CD14-positive monocyte (primary cell): ENCODE measurements at regions not wholly inside any gene's neighbourhood (a gene's known extent, or its start where the extent isn't known, plus 50 kb on each side); places are given as distances from the start of the nearest gene placed in this dataset.

Experiments
- DNase-seq, 3 donors: peaks; one replicate each; pipeline ENCODE4 v3.0.0-alpha.2; 2011 to 2022
- H2AFZ ChIP-seq: 2 replicates; pipeline ENCODE4 v1.6.0; 2012; ENCODE audit warnings: mild to moderate bottlenecking, low read depth, low read length, inconsistent platforms; ENCODE audit not compliant: insufficient read depth, poor library complexity, severe bottlenecking
- H3K27ac ChIP-seq, 2 donors: 1 replicate in 1 of 2; 2 replicates in 1 of 2; pipeline ENCODE4 v1.5.1; 2012 to 2013; ENCODE audit warnings: low read length in 2 of 2, control low read depth in 1 of 2, inconsistent platforms in 1 of 2, low read depth in 1 of 2, mild to moderate bottlenecking in 1 of 2
- H3K27me3 ChIP-seq, 2 donors: one replicate each; pipeline versions ENCODE4 v1.6.0 to v1.6.1; 2011 to 2013; ENCODE audit warnings: low read length in 2 of 2; ENCODE audit not compliant: control insufficient read depth in 2 of 2, insufficient read depth in 2 of 2
- H3K36me3 ChIP-seq, 2 donors: replicated peaks in 1 of 2; 1 replicate in 1 of 2; 2 replicates in 1 of 2; pipeline versions ENCODE4 v1.5.1 to v1.6.1; 2012 to 2013; ENCODE audit warnings: low read length in 2 of 2, control low read depth in 1 of 2, inconsistent platforms in 1 of 2, mild to moderate bottlenecking in 1 of 2; ENCODE audit not compliant: insufficient read depth in 2 of 2, control insufficient read depth in 1 of 2
- H3K4me1 ChIP-seq, 2 donors: 1 replicate in 1 of 2; 2 replicates in 1 of 2; pipeline versions ENCODE4 v1.5.1 to v1.6.1; 2012 to 2013; ENCODE audit warnings: low read length in 2 of 2, control low read depth in 1 of 2, inconsistent platforms in 1 of 2, mild to moderate bottlenecking in 1 of 2, moderate library complexity in 1 of 2; ENCODE audit not compliant: insufficient read depth in 2 of 2, control insufficient read depth in 1 of 2
- H3K4me2 ChIP-seq: replicated peaks from 2 replicates; pipeline ENCODE3; 2012; ENCODE audit warnings: low read length, moderate library complexity, mild to moderate bottlenecking; ENCODE audit not compliant: poor library complexity, severe bottlenecking; ENCODE audit errors: extremely low read depth
- H3K4me3 ChIP-seq, 3 experiments: fragments of 200-600 bp in 1 of 3; sonication (generic) in 1 of 3; replicated peaks in 1 of 3; 1 replicate in 2 of 3; 2 replicates in 1 of 3; pipeline ENCODE4 v1.5.1; 2011 to 2013; ENCODE audit warnings: low read length in 3 of 3, mild to moderate bottlenecking in 3 of 3, control low read depth in 2 of 3, low read depth in 2 of 3, inconsistent platforms in 1 of 3, moderate library complexity in 1 of 3
- H3K79me2 ChIP-seq: 2 replicates; pipeline ENCODE4 v1.6.0; 2012; ENCODE audit warnings: mild to moderate bottlenecking, control low read depth, inconsistent platforms, low read length, moderate library complexity; ENCODE audit not compliant: insufficient read depth
- H3K9ac ChIP-seq: 2 replicates; pipeline ENCODE4 v1.6.0; 2017; ENCODE audit warnings: low read length, mild to moderate bottlenecking; ENCODE audit not compliant: insufficient read depth, poor library complexity, severe bottlenecking
- H3K9me3 ChIP-seq, 2 donors: replicated peaks in 1 of 2; 1 replicate in 1 of 2; 2 replicates in 1 of 2; pipeline versions ENCODE4 v1.5.1 to v1.6.1; 2012 to 2013; ENCODE audit warnings: low read length in 2 of 2, control low read depth in 1 of 2; ENCODE audit not compliant: control insufficient read depth in 1 of 2, insufficient read depth in 1 of 2
- H4K20me1 ChIP-seq: 2 replicates; pipeline ENCODE4 v1.6.0; 2012; ENCODE audit warnings: mild to moderate bottlenecking, low read length, control low read depth, moderate library complexity; ENCODE audit not compliant: insufficient read depth
- H3K27ac Mint-ChIP-seq, 7 donors: one replicate each; pipeline ENCODE4 v1.8.0; 2020; ENCODE audit warnings: mild to moderate bottlenecking in 7 of 7, mixed read lengths in 7 of 7, moderate library complexity in 6 of 7, inconsistent platforms in 2 of 7
- H3K27me3 Mint-ChIP-seq, 3 donors: one replicate each; pipeline ENCODE4 v1.8.0; 2021 to 2022; ENCODE audit warnings: low read depth in 3 of 3, mild to moderate bottlenecking in 3 of 3, mixed read lengths in 3 of 3, moderate library complexity in 3 of 3, inconsistent platforms in 1 of 3
- H3K36me3 Mint-ChIP-seq, 2 donors: one replicate each; pipeline ENCODE4 v1.8.0; 2020; ENCODE audit warnings: mixed read lengths in 2 of 2, inconsistent platforms in 1 of 2, mild to moderate bottlenecking in 1 of 2
- H3K4me1 Mint-ChIP-seq: one replicate; pipeline ENCODE4 v1.8.0; 2020; ENCODE audit warnings: mild to moderate bottlenecking, mixed read lengths
- H3K4me3 Mint-ChIP-seq, 2 donors: one replicate each; pipeline ENCODE4 v1.8.0; 2020; ENCODE audit warnings: mild to moderate bottlenecking in 2 of 2, mixed read lengths in 2 of 2, moderate library complexity in 1 of 2
- H3K9me3 Mint-ChIP-seq, 7 donors: one replicate each; pipeline ENCODE4 v1.8.0; 2020 to 2022; ENCODE audit warnings: mixed read lengths in 7 of 7, mild to moderate bottlenecking in 6 of 7, moderate library complexity in 6 of 7, inconsistent platforms in 2 of 7
- WGBS: methylation state at CpG from one replicate; pipeline ENCODE4 v1.1.5; 2013; ENCODE audit warnings: missing lambda C conversion rate; ENCODE audit not compliant: insufficient coverage; 5-methylcytosine and 5-hydroxymethylcytosine counted together
- intact Hi-C, 2 donors: fragments of 100-400 bp; cut with micrococcal nuclease; formaldehyde crosslinking; loops; one replicate each; pipeline versions ENCODE4 v1.15.0 to v1.15.1; 2023
- TF ChIP-seq, protein P1 (sequence below): fragments of 200-600 bp; IDR thresholded peaks from one replicate; pipeline ENCODE4 v1.8.0; 2022; ENCODE audit warnings: antibody characterized with exemption, mild to moderate bottlenecking

DNA sequence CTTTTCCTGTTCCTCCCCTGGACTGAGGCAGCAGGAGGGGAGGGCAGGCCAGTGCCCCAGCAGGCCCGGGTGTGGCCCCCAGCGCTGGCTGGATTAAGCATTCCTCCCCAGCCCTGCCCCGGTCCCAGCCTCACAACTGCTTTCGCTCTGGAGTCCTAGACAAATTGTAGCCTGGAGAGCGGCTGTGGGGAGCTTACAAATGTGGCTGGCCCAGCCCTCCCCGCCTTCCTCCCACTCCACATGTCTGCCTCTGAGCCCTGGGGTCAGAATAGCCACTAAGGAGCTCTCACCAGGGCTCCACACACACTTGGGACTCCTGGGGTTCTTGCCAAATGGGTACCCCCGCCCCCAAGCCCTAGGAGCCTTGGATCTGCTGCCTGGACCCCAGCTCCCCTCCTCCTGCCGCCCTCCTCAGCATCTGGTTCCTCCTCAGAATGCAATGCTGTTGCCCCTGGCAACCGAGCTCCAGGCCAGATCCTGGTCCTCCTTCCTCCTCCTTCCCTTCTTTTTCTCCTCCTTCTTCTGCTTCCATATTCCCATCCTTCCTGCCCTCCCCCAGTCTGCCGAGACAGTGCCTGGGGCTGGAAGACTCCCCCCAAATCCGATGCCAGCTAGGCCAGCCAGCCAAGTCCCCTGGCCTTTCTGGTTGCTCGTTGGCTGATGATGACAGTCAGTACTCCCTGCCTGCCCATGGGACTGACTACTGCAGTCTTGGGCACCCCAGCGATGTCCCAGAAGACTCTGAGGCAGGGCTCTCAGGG lies 91.1 kb downstream of the LINGO1 start:
- Histone ChIP-seq H3K9me3 (no peaks in the 10 kb centered on the region), H3K27me3 (no peaks in the 10 kb centered on the region), H3K4me3 (no peak overlapping the region), H3K4me2 (no peak overlapping the region), H3K27ac (no peak overlapping the region), H4K20me1 (no peaks in the 10 kb centered on the region), H2AFZ (no peak overlapping the region), H3K79me2 (no peaks in the 10 kb centered on the region), H3K4me1 (peaks cover 10 to 22% of the 10 kb centered on the region in 2 donors), H3K36me3 (no peaks in the 10 kb centered on the region), H3K9ac (no peak overlapping the region)
- peaks cover 9 to 22% (median 12%) of the 10 kb centered on the region in 3 donors for H3K27me3 Mint-ChIP-seq
- no peaks in the 10 kb centered on the region for H3K36me3 Mint-ChIP-seq
- intact Hi-C loops: loop anchor here in 1 of 2 donors (2.0 kb wide), 1 partner anchor 423 kb away; no protein-coding TSS in a partner anchor
- no peak overlapping the region for H3K4me3 Mint-ChIP-seq
- TF ChIP-seq, protein P1, sequence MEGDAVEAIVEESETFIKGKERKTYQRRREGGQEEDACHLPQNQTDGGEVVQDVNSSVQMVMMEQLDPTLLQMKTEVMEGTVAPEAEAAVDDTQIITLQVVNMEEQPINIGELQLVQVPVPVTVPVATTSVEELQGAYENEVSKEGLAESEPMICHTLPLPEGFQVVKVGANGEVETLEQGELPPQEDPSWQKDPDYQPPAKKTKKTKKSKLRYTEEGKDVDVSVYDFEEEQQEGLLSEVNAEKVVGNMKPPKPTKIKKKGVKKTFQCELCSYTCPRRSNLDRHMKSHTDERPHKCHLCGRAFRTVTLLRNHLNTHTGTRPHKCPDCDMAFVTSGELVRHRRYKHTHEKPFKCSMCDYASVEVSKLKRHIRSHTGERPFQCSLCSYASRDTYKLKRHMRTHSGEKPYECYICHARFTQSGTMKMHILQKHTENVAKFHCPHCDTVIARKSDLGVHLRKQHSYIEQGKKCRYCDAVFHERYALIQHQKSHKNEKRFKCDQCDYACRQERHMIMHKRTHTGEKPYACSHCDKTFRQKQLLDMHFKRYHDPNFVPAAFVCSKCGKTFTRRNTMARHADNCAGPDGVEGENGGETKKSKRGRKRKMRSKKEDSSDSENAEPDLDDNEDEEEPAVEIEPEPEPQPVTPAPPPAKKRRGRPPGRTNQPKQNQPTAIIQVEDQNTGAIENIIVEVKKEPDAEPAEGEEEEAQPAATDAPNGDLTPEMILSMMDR: no peak
- 86% methylated on average over 11 of the region's 13 CpGs for WGBS
- H3K9me3 Mint-ChIP-seq: peaks cover 0 to 2% (median 0%) of the 10 kb centered on the region in 7 donors
- H3K27ac Mint-ChIP-seq: no peak overlapping the region
- DNase-seq: no peak
- H3K4me1 Mint-ChIP-seq: peaks cover 28% of the 10 kb centered on the region

DNA sequence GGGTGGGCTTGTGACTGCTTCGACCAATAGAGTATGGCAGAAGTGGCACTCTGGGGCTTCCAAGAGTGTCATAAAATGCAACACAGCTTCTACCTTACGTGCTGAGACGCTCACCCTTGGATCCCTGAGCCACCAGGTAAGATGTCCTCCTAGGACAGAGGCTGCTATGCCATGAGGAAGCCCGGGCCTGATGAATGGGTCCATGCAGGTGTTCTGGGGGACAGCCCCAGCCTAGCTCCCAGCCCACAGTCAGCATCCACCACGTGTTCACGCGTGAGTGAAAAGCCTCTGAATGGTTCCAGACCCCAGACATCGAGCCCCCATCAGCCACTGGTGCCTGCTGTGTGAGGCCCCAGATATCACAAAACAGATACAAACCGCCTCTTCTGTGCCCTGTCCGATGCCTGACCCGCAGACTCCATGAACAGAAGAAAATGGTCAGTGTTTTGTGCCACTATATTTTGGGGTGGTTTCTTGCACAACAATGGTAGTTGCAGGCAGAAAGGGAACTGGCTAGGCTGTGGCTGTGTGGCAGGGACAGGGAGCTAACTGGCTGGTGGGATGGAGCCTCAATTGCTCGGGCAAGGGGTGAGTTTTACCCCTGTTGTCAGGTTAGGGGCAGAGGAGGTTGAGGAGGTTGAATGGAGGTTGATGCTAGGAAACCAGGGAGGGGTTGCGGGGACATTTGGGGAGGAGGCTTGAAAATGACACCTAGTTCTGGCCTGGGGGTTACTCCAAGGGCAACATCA lies 92.2 kb downstream of the LINGO1 start:
- H3K9ac ChIP-seq: no peak overlapping the region
- no peak overlapping the region for H3K4me3 Mint-ChIP-seq
- H3K4me3 ChIP-seq: no peak overlapping the region
- H3K27ac ChIP-seq: no peak overlapping the region
- no peak overlapping the region for H3K27ac Mint-ChIP-seq
- no peak for DNase-seq
- no peaks in the 10 kb centered on the region for H3K36me3 Mint-ChIP-seq
- H2AFZ ChIP-seq: no peak overlapping the region
- H4K20me1 ChIP-seq: no peaks in the 10 kb centered on the region
- no peak overlapping the region for H3K4me2 ChIP-seq
- no peaks in the 10 kb centered on the region for H3K27me3 ChIP-seq
- WGBS: 87% methylated on average over 13 of the region's 13 CpGs
- no peaks in the 10 kb centered on the region for H3K36me3 ChIP-seq
- peaks cover 0 to 2% (median 0%) of the 10 kb centered on the region in 7 donors for H3K9me3 Mint-ChIP-seq
- H3K79me2 ChIP-seq: no peaks in the 10 kb centered on the region
- TF ChIP-seq, protein P1: no peak
- peaks cover 20% of the 10 kb centered on the region for H3K4me1 Mint-ChIP-seq
- intact Hi-C loops: no loop called here
- peaks cover 8 to 24% (median 15%) of the 10 kb centered on the region in 3 donors for H3K27me3 Mint-ChIP-seq
- no peaks in the 10 kb centered on the region for H3K9me3 ChIP-seq
- peaks cover 10 to 22% of the 10 kb centered on the region in 2 donors for H3K4me1 ChIP-seq
